IMR-90 (cell line): ENCODE measurements at regions not wholly inside any gene's neighbourhood (a gene's known extent, or its start where the extent isn't known, plus 50 kb on each side); places are given as distances from the start of the nearest gene placed in this dataset.

Source experiments
- ATAC-seq: fragments of 200-7000 bp; cut with Tn5 transposase; 2 replicates; pipeline ENCODE4 v1.9.1; 2020; ENCODE audit warnings: low read depth, mild to moderate bottlenecking, moderate library complexity
- BruUV-seq: library from RNA; stranded (reverse); fragments of 400-500 nt; replicated peaks from 2 replicates; lab custom pipeline; 2021; lab: Mats Ljungman, UMichigan
- CTCF ChIA-PET: fragments of 300-600 bp; formaldehyde crosslinking; extraction: SDS; loops from one replicate; lab custom pipeline; 2021; ENCODE audit warnings: antibody characterized with exemption; lab: Yijun Ruan, JAX
- POLR2A ChIA-PET: fragments of 300-600 bp; sonication (Branson Sonifier 250); formaldehyde crosslinking; loops from one replicate; lab custom pipeline; 2022; ENCODE audit warnings: antibody characterized with exemption; ENCODE audit not compliant: unreplicated experiment; lab: Charles Lee
- DNase-seq: peaks from one replicate; pipeline ENCODE4 v3.0.0; 2013
- H2AFZ ChIP-seq: replicated peaks from 2 replicates; pipeline ENCODE3; 2013; ENCODE audit warnings: low read length, mild to moderate bottlenecking; ENCODE audit not compliant: poor library complexity
- H2AK5ac ChIP-seq: 2 replicates; pipeline ENCODE4 v1.6.1; 2013; ENCODE audit warnings: low read depth, low read length, inconsistent platforms
- H2AK9ac ChIP-seq: replicated peaks from 2 replicates; pipeline ENCODE3; 2013; ENCODE audit warnings: mild to moderate bottlenecking, low read depth, low read length, moderate library complexity; ENCODE audit not compliant: poor library complexity
- H2BK120ac ChIP-seq: 2 replicates; pipeline ENCODE4 v1.6.1; 2013; ENCODE audit warnings: low read depth, low read length, inconsistent platforms
- H2BK15ac ChIP-seq: 3 replicates; pipeline ENCODE4 v1.6.1; 2013; ENCODE audit warnings: low read depth, low read length, inconsistent platforms
- H2BK20ac ChIP-seq: 2 replicates; pipeline ENCODE4 v1.6.1; 2013; ENCODE audit warnings: low read depth, mild to moderate bottlenecking, inconsistent platforms, low read length, moderate library complexity
- H2BK5ac ChIP-seq: 2 replicates; pipeline ENCODE4 v1.6.1; 2013; ENCODE audit warnings: mild to moderate bottlenecking, low read depth, low read length, inconsistent platforms; ENCODE audit not compliant: poor library complexity, severe bottlenecking
- H3K14ac ChIP-seq: replicated peaks from 2 replicates; pipeline ENCODE4 v1.6.1; 2013; ENCODE audit warnings: low read depth, low read length, inconsistent platforms
- H3K18ac ChIP-seq: 2 replicates; pipeline ENCODE4 v1.6.1; 2013; ENCODE audit warnings: low read depth, low read length, control low read depth
- H3K23ac ChIP-seq: 2 replicates; pipeline ENCODE4 v1.6.1; 2013; ENCODE audit warnings: low read depth, low read length, inconsistent platforms
- H3K27ac ChIP-seq: 2 replicates; pipeline ENCODE4 v1.5.1; 2013; ENCODE audit warnings: mild to moderate bottlenecking, control low read depth, low read length; ENCODE audit not compliant: insufficient read depth
- H3K27me3 ChIP-seq: 2 replicates; pipeline ENCODE4 v1.6.1; 2013; ENCODE audit warnings: low read length; ENCODE audit not compliant: control insufficient read depth, insufficient read depth
- H3K36me3 ChIP-seq: 2 replicates; pipeline ENCODE4 v1.6.1; 2013; ENCODE audit warnings: low read length, mixed read lengths; ENCODE audit not compliant: control insufficient read depth, insufficient read depth
- H3K4ac ChIP-seq: 2 replicates; pipeline ENCODE4 v1.6.1; 2013; ENCODE audit warnings: low read depth, low read length, inconsistent platforms
- H3K4me1 ChIP-seq: 2 replicates; pipeline ENCODE4 v1.6.1; 2013; ENCODE audit warnings: low read length, mixed read lengths; ENCODE audit not compliant: control insufficient read depth, insufficient read depth
- H3K4me2 ChIP-seq: 2 replicates; pipeline ENCODE4 v1.6.1; 2013; ENCODE audit warnings: low read depth, mild to moderate bottlenecking, control low read depth, low read length, moderate library complexity
- H3K4me3 ChIP-seq: 2 replicates; pipeline ENCODE4 v1.5.1; 2013; ENCODE audit warnings: low read depth, mild to moderate bottlenecking, control low read depth, low read length, moderate library complexity; ENCODE audit not compliant: insufficient read depth
- H3K56ac ChIP-seq: 2 replicates; pipeline ENCODE4 v1.6.1; 2013; ENCODE audit warnings: low read length, inconsistent platforms; ENCODE audit not compliant: insufficient read depth; ENCODE audit errors: extremely low read depth
- H3K79me1 ChIP-seq, 2 experiments: 2 replicates each; pipeline ENCODE4 v1.6.1; 2013; ENCODE audit warnings: low read length in 2 of 2, inconsistent platforms in 1 of 2, low read depth in 1 of 2
- H3K9ac ChIP-seq: 2 replicates; pipeline ENCODE4 v1.6.1; 2013; ENCODE audit warnings: low read depth, low read length, control low read depth
- H3K9me1 ChIP-seq: 2 replicates; pipeline ENCODE4 v1.6.1; 2013; ENCODE audit warnings: low read length, inconsistent platforms; ENCODE audit not compliant: insufficient read depth
- H3K9me3 ChIP-seq: 2 replicates; pipeline ENCODE4 v1.6.1; 2013; ENCODE audit warnings: low read length; ENCODE audit not compliant: control insufficient read depth, insufficient read depth
- H4K20me1 ChIP-seq: 2 replicates; pipeline ENCODE4 v1.6.1; 2013; ENCODE audit warnings: low read length, inconsistent platforms; ENCODE audit not compliant: insufficient read depth
- H4K5ac ChIP-seq: 2 replicates; pipeline ENCODE4 v1.6.1; 2013; ENCODE audit warnings: mild to moderate bottlenecking, low read depth, low read length, control low read depth
- H4K8ac ChIP-seq, 2 experiments: 2 replicates each; pipeline ENCODE4 v1.6.1; 2013; ENCODE audit warnings: low read depth in 2 of 2, low read length in 2 of 2, control low read depth in 1 of 2, inconsistent platforms in 1 of 2
- H4K91ac ChIP-seq: 2 replicates; pipeline ENCODE4 v1.6.1; 2013; ENCODE audit warnings: low read depth, low read length, inconsistent platforms; ENCODE audit not compliant: insufficient read depth
- MAZ ChIP-seq: IDR thresholded peaks from 2 replicates; pipeline ENCODE4 v1.6.1; 2012; ENCODE audit warnings: low read depth, mild to moderate bottlenecking, low read length, improper control_type of control experiment, moderate library complexity, borderline replicate concordance
- NFE2L2 ChIP-seq: fragments of 150-350 bp; IDR thresholded peaks from 2 replicates; pipeline ENCODE4 v1.6.1; 2016; ENCODE audit warnings: low read depth, mild to moderate bottlenecking, low read length
- RAD21 ChIP-seq: IDR thresholded peaks from 2 replicates; pipeline ENCODE4 v1.6.1; 2012; ENCODE audit warnings: low read length, improper control_type of control experiment
- WGBS, 2 experiments: methylation state at CpG; one replicate each; pipeline versions ENCODE4 v1.1.5 to v1.1.7; 2013; ENCODE audit warnings: missing lambda C conversion rate in 2 of 2; ENCODE audit not compliant: insufficient read length in 1 of 2; ENCODE audit errors: extremely low coverage in 2 of 2; 5-methylcytosine and 5-hydroxymethylcytosine counted together
- dilution Hi-C: fragments of 300-500 bp; cut with HindIII; formaldehyde crosslinking; loops from one replicate; pipeline ENCODE4 v1.14.3; 2018; ENCODE audit warnings: low sequenced_read_pairs; ENCODE audit not compliant: unreplicated experiment
- in situ Hi-C: fragments of 300-500 bp; cut with MboI; formaldehyde crosslinking; loops from 3 replicates; pipeline ENCODE4 v1.14.3; 2019; ENCODE audit warnings: low sequenced_read_pairs, inconsistent platforms, mixed read lengths
- intact Hi-C: fragments of 100-400 bp; cut with micrococcal nuclease; formaldehyde crosslinking; loops from 2 replicates; pipeline ENCODE4 v1.10.0; 2022

DNA sequence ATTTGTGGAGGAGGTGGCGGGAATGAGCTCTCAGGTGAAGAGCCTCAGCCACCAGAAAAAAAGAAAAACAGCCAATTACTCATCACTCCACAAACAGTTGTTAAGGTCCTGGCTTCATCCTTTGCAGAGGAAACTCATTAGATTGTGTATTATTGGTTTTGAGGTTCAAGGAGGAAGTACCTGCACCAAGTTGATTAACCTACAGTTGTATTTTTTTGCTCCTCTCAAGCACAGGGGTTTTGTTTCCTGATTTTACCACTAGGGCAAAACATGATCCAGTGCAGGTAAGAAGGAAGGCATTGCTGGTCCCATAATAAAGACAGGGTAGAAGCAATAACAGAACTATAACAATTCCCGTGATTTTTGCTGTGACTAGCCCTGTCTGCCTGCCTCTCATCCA is 84.0 kb upstream of the QRFPR start:
- CTCF ChIA-PET, result no interaction called here
- H3K9me1 ChIP-seq, result no peaks in the 10 kb centered on the region
- H4K20me1 ChIP-seq, result no peaks in the 10 kb centered on the region
- TF ChIP-seq RAD21 (no peak), NFE2L2 (no peak), MAZ (no peak)
- ATAC-seq (no peak), DNase-seq (no peak)
- H3K9ac ChIP-seq, result no peak overlapping the region
- dilution Hi-C loops (no loop called here), in situ Hi-C loops (no loop called here), intact Hi-C loops (loop anchor here (5.0 kb wide), 1 partner anchor 192 kb away; no protein-coding TSS in a partner anchor)
- no peaks in the 10 kb centered on the region for H3K27me3 ChIP-seq
- no peak overlapping the region for H2AFZ ChIP-seq
- no peak overlapping the region for H2BK120ac ChIP-seq
- H2BK20ac ChIP-seq, result no peak overlapping the region
- no peak overlapping the region for H2BK5ac ChIP-seq
- H3K9me3 ChIP-seq, result no peaks in the 10 kb centered on the region
- no peak overlapping the region for H3K4ac ChIP-seq
- no CpG with 5 or more reads among the region's 2 CpGs for WGBS, 2 experiments
- BruUV-seq, result no TSS peak
- no peak overlapping the region for H3K4me3 ChIP-seq
- POLR2A ChIA-PET, result no interaction called here
- no peak overlapping the region for H4K91ac ChIP-seq
- H3K4me2 ChIP-seq, result no peak overlapping the region
- H3K4me1 ChIP-seq, result no peaks in the 10 kb centered on the region
- no peak overlapping the region for H3K27ac ChIP-seq
- no peak overlapping the region for H2AK9ac ChIP-seq
- no peaks in the 10 kb centered on the region for H3K79me1 ChIP-seq
- no peak overlapping the region for H3K14ac ChIP-seq
- no peak overlapping the region for H2AK5ac ChIP-seq
- no peak overlapping the region for H4K8ac ChIP-seq
- H3K36me3 ChIP-seq, result no peaks in the 10 kb centered on the region
- no peak overlapping the region for H3K23ac ChIP-seq
- no peak overlapping the region for H4K5ac ChIP-seq
- H3K56ac ChIP-seq, result no peak overlapping the region
- H3K18ac ChIP-seq, result no peak overlapping the region
- no peak overlapping the region for H2BK15ac ChIP-seq
